Smooth muscle cell (in vitro differentiated cells): ENCODE measurements at regions not wholly inside any gene's neighbourhood (a gene's known extent, or its start where the extent isn't known, plus 50 kb on each side); places are given as distances from the start of the nearest gene placed in this dataset.

Source experiments
- DNase-seq: peaks from one replicate; lab custom pipeline; 2025; ENCODE audit not compliant: unreplicated experiment; lab: John Stamatoyannopoulos, UW
- H2AFZ ChIP-seq: fragments of 200-600 bp; sonication (generic); 2 replicates; pipeline ENCODE4 v1.6.0; 2016; ENCODE audit warnings: antibody characterized with exemption, low read depth, mild to moderate bottlenecking
- H3F3A ChIP-seq: fragments of 200-600 bp; sonication (generic); 2 replicates; pipeline ENCODE4 v1.6.0; 2017; ENCODE audit warnings: antibody characterized with exemption, low read depth
- H3K27ac ChIP-seq: fragments of 200-600 bp; sonication (generic); 2 replicates; pipeline ENCODE4 v1.5.1; 2016; ENCODE audit warnings: low read depth, mild to moderate bottlenecking
- H3K27me3 ChIP-seq: fragments of 200-600 bp; sonication (generic); 2 replicates; pipeline ENCODE4 v1.6.1; 2016; ENCODE audit warnings: low read depth, mild to moderate bottlenecking
- H3K36me3 ChIP-seq: fragments of 200-600 bp; sonication (generic); 2 replicates; pipeline ENCODE4 v1.5.1; 2016; ENCODE audit warnings: low read depth
- H3K4me1 ChIP-seq: fragments of 200-600 bp; sonication (generic); 2 replicates; pipeline ENCODE4 v1.5.1; 2016; ENCODE audit warnings: low read depth
- H3K4me2 ChIP-seq: fragments of 200-600 bp; sonication (generic); 2 replicates; pipeline ENCODE4 v1.6.0; 2016; ENCODE audit warnings: mild to moderate bottlenecking
- H3K4me3 ChIP-seq: fragments of 200-600 bp; sonication (generic); 2 replicates; pipeline ENCODE4 v1.5.1; 2016; ENCODE audit warnings: mild to moderate bottlenecking
- H3K79me2 ChIP-seq: fragments of 200-600 bp; sonication (generic); 2 replicates; pipeline ENCODE4 v1.6.0; 2016; ENCODE audit warnings: low read depth, mild to moderate bottlenecking
- H3K9ac ChIP-seq: fragments of 200-600 bp; sonication (generic); 2 replicates; pipeline ENCODE4 v1.6.0; 2016; ENCODE audit warnings: low read depth
- H3K9me3 ChIP-seq: fragments of 200-600 bp; sonication (generic); replicated peaks from 2 replicates; pipeline ENCODE4 v1.5.1; 2016; ENCODE audit warnings: low read depth
- H4K20me1 ChIP-seq: fragments of 200-600 bp; sonication (generic); 2 replicates; pipeline ENCODE4 v1.6.0; 2016; ENCODE audit warnings: low read depth
- CTCF ChIP-seq: fragments of 200-600 bp; sonication (generic); IDR thresholded peaks from 2 replicates; pipeline ENCODE4 v1.5.1; 2017; ENCODE audit warnings: borderline replicate concordance, mild to moderate bottlenecking, antibody characterized with exemption; ENCODE audit not compliant: insufficient read depth, poor library complexity, severe bottlenecking
- WGBS: methylation state at CpG from one replicate; pipeline ENCODE4 v1.1.7; 2016; ENCODE audit warnings: low lambda C conversion rate; 5-methylcytosine and 5-hydroxymethylcytosine counted together

DNA sequence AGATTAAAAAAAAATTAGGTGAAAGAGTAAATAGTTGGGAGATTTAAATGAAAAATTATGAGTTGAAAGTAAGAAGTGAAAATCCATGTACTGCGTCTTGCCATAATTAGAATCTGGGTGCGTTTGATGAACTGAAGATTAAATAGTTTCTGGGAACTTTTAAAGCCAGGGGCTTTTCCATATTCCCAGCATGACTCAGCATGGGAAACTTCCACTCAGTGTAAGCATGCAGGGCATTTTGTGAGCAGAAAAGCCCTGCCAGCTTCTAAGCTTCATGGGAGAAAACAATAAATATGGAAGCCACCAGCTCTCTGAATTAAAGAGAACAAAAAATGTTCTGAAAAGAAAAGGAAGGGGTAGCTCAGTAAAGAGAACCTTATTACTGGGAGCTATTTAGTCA lies 62.0 kb upstream of the EDNRB start:
- Histone ChIP-seq H3K9me3 (no peaks in the 10 kb centered on the region), H4K20me1 (no peaks in the 10 kb centered on the region), H3K27me3 (no peaks in the 10 kb centered on the region), H3K4me1 (peaks cover 21% of the 10 kb centered on the region), H3K27ac (peak overlapping the region; percentile 58), H3F3A (no peaks in the 10 kb centered on the region), H3K36me3 (no peaks in the 10 kb centered on the region), H2AFZ (peak overlapping the region; percentile 78), H3K79me2 (no peaks in the 10 kb centered on the region), H3K9ac (peak overlapping the region; percentile 4), H3K4me2 (peak overlapping the region; percentile 61), H3K4me3 (no peak overlapping the region)
- WGBS = 0% methylated on average over 2 of the region's 2 CpGs
- TF ChIP-seq CTCF = no peak
- no peak for DNase-seq

DNA sequence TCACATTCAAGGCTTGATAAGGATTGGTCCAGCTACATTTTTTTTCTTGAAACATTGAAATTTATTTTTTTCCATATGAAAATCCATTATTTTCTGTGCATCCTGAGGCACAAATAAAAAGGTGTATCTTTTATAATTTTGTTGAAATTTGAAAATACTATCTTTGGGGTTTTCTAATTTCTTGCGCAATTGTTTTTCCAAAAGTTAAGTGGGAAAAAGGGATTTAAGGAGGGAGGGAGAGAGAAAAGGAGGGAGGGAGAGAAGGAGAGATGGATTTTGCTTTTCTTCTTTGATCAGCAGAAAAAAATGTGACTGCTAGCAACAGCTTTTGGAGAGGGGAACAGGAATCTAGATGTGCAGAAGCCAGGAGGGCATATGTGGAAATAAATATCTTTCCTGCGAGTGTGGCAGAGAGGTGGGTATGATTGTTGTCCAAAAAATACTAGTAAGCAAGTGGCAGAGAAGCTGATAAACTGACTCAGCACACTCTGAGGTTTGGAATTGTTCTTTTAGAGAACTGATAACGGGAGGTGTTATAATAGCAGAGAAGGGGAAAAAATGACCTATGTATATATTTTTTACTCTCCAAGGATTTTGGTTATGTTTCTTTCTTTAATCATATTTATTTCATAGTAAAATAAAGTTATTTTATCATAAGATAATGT lies 61.2 kb upstream of the EDNRB start:
- H3K4me3 ChIP-seq = no peak overlapping the region
- no peak for DNase-seq
- H3K79me2 ChIP-seq = no peaks in the 10 kb centered on the region
- peak overlapping the region; percentile 58 for H3K27ac ChIP-seq
- H3K4me2 ChIP-seq = peak overlapping the region; percentile 61
- no peaks in the 10 kb centered on the region for H3K36me3 ChIP-seq
- no peaks in the 10 kb centered on the region for H3F3A ChIP-seq
- H2AFZ ChIP-seq = peak overlapping the region; percentile 57
- H3K27me3 ChIP-seq = no peaks in the 10 kb centered on the region
- TF ChIP-seq CTCF = no peak
- 64% methylated on average over 3 of the region's 3 CpGs for WGBS
- H3K9me3 ChIP-seq = no peaks in the 10 kb centered on the region
- peaks cover 21% of the 10 kb centered on the region for H3K4me1 ChIP-seq
- no peaks in the 10 kb centered on the region for H4K20me1 ChIP-seq
- no peak overlapping the region for H3K9ac ChIP-seq

DNA sequence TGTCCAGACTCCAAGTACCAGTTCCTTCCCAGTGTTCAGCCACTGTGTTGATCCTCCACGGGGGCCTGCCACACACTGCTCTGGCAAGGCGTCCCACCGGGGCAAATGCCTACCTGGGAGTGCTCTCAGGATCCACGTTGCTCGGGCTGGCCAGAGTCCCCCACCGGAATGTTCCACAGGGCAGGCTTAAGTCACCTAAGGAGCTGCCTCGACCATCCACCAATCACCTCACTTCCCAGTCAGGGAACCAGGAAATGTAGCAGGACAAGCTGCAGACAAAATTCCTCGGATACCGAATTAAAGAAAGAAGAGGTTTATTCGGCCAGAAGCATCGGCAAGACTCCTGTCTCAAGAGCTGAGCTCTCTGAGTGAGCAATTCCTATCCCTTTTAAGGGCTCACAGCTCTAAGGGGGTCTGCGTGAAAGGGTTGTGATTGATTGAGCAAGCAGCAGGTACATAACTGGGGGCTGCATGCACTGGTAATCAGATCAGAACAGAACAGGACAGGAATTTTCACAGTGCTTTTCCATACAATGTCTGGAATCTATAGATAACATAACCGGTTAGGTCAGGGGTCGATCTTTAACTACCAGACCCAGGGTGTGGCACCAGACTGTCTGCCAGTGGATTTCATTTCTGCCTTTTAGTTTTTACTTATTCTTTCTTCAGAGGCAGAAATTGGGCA lies 56.9 kb upstream of the EDNRB start:
- no peaks in the 10 kb centered on the region for H3F3A ChIP-seq
- no peak overlapping the region for H3K4me3 ChIP-seq
- H3K9me3 ChIP-seq = no peaks in the 10 kb centered on the region
- H3K4me1 ChIP-seq = peaks cover 9% of the 10 kb centered on the region
- H3K4me2 ChIP-seq = no peak overlapping the region
- peak overlapping the region; percentile 49 for H2AFZ ChIP-seq
- no peaks in the 10 kb centered on the region for H3K27me3 ChIP-seq
- DNase-seq = no peak
- H3K79me2 ChIP-seq = no peaks in the 10 kb centered on the region
- no peak for TF ChIP-seq CTCF
- H4K20me1 ChIP-seq = no peaks in the 10 kb centered on the region
- no peak overlapping the region for H3K9ac ChIP-seq
- no peaks in the 10 kb centered on the region for H3K36me3 ChIP-seq
- no peak overlapping the region for H3K27ac ChIP-seq
- 78% methylated on average over 14 of the region's 14 CpGs for WGBS

GRCh38 chr13:77969299-77969698 lies 50.7 kb upstream of the EDNRB start:
- Histone ChIP-seq H3K4me2 (peak overlapping the region; percentile 46), H3K36me3 (no peaks in the 10 kb centered on the region), H3K27ac (no peak overlapping the region), H2AFZ (peak overlapping the region; percentile 70), H4K20me1 (no peaks in the 10 kb centered on the region), H3K9ac (no peak overlapping the region), H3K9me3 (no peaks in the 10 kb centered on the region), H3K4me1 (no peaks in the 10 kb centered on the region), H3K4me3 (no peak overlapping the region), H3F3A (no peaks in the 10 kb centered on the region), H3K27me3 (no peaks in the 10 kb centered on the region), H3K79me2 (no peaks in the 10 kb centered on the region)
- 52% methylated on average over 5 of the region's 5 CpGs for WGBS
- no peak for DNase-seq
- TF ChIP-seq CTCF = no peak
